NB4 (cell line): ENCODE measurements at regions not wholly inside any gene's neighbourhood (a gene's known extent, or its start where the extent isn't known, plus 50 kb on each side); places are given as distances from the start of the nearest gene placed in this dataset.

Experiments
- POLR2A ChIP-seq: IDR thresholded peaks from 2 replicates; pipeline ENCODE4 v1.6.1; 2011; ENCODE audit warnings: mild to moderate bottlenecking; ENCODE audit not compliant: insufficient read length; ENCODE audit errors: extremely low read depth
- TF ChIP-seq, protein P1 (sequence below): IDR thresholded peaks from one replicate; pipeline ENCODE4 v1.5.1; 2012; ENCODE audit warnings: low read depth, low read length

DNA sequence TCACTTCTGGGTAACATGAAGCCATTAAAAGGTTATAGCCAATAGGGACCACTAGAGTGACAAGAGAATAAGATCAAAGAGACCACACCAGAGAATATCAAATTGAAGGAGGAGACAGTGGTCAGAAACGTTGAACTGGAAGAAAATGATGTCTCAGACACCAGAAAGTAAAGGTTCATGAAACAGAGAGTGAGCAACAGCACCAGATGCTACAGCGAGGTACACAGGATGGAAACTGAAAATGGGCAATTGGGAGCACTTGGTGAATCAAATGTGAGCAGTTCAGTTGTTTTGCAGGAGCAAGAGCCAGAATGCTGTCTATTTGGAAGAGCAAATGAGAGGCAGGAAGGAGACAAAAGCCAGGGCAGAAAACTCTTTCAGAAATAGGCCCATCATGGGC, 162.6 kb downstream of the SS18 start:
- TF ChIP-seq, protein P1, sequence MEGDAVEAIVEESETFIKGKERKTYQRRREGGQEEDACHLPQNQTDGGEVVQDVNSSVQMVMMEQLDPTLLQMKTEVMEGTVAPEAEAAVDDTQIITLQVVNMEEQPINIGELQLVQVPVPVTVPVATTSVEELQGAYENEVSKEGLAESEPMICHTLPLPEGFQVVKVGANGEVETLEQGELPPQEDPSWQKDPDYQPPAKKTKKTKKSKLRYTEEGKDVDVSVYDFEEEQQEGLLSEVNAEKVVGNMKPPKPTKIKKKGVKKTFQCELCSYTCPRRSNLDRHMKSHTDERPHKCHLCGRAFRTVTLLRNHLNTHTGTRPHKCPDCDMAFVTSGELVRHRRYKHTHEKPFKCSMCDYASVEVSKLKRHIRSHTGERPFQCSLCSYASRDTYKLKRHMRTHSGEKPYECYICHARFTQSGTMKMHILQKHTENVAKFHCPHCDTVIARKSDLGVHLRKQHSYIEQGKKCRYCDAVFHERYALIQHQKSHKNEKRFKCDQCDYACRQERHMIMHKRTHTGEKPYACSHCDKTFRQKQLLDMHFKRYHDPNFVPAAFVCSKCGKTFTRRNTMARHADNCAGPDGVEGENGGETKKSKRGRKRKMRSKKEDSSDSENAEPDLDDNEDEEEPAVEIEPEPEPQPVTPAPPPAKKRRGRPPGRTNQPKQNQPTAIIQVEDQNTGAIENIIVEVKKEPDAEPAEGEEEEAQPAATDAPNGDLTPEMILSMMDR, result no peak
- TF ChIP-seq POLR2A, result no peak
